Loucy (cell line): ENCODE measurements at regions not wholly inside any gene's neighbourhood (a gene's known extent, or its start where the extent isn't known, plus 50 kb on each side); places are given as distances from the start of the nearest gene placed in this dataset.

ENCODE experiments used
- H2AFZ ChIP-seq: fragments of 200-600 bp; sonication (generic); 2 replicates; pipeline ENCODE4 v1.6.0; 2016; ENCODE audit warnings: antibody characterized with exemption, mild to moderate bottlenecking, low read length, moderate library complexity
- H3F3A ChIP-seq: fragments of 200-600 bp; 2 replicates; pipeline ENCODE4 v1.6.0; 2016; ENCODE audit warnings: antibody characterized with exemption, low read depth, mild to moderate bottlenecking
- H3K27me3 ChIP-seq: fragments of 200-600 bp; sonication (generic); 2 replicates; pipeline ENCODE4 v1.6.1; 2014; ENCODE audit warnings: low read length, mild to moderate bottlenecking; ENCODE audit not compliant: insufficient read depth, poor library complexity, severe bottlenecking
- H3K36me3 ChIP-seq: fragments of 200-600 bp; sonication (generic); 2 replicates; pipeline ENCODE4 v1.6.1; 2016; ENCODE audit warnings: low read length; ENCODE audit not compliant: insufficient read depth
- H3K4me1 ChIP-seq: fragments of 200-600 bp; sonication (generic); 2 replicates; pipeline ENCODE4 v1.5.1; 2014; ENCODE audit warnings: low read length, mild to moderate bottlenecking; ENCODE audit not compliant: insufficient read depth, poor library complexity, severe bottlenecking
- H3K4me2 ChIP-seq: fragments of 200-600 bp; sonication (generic); 2 replicates; pipeline ENCODE4 v1.6.0; 2014; ENCODE audit warnings: antibody characterized with exemption, low read length, low read depth, mild to moderate bottlenecking; ENCODE audit not compliant: poor library complexity, severe bottlenecking
- H3K4me3 ChIP-seq: fragments of 200-600 bp; sonication (generic); 2 replicates; pipeline ENCODE4 v1.5.1; 2014; ENCODE audit warnings: low read length, mild to moderate bottlenecking, mixed read lengths; ENCODE audit not compliant: poor library complexity, severe bottlenecking
- H3K79me2 ChIP-seq: fragments of 200-600 bp; sonication (generic); 2 replicates; pipeline ENCODE4 v1.6.1; 2014; ENCODE audit warnings: low read length; ENCODE audit not compliant: insufficient read depth
- H3K9ac ChIP-seq: fragments of 200-600 bp; sonication (generic); 2 replicates; pipeline ENCODE4 v1.6.0; 2014; ENCODE audit warnings: mild to moderate bottlenecking, low read depth, low read length, moderate library complexity; ENCODE audit not compliant: poor library complexity, severe bottlenecking
- H3K9me2 ChIP-seq: fragments of 200-600 bp; sonication (generic); replicated peaks from 2 replicates; pipeline ENCODE4 v1.6.1; 2016; ENCODE audit warnings: low read depth, low read length, mixed read lengths
- H3K9me3 ChIP-seq: fragments of 200-600 bp; sonication (generic); 2 replicates; pipeline ENCODE4 v1.6.1; 2014; ENCODE audit warnings: mild to moderate bottlenecking, antibody characterized with exemption, low read length, low read depth; ENCODE audit not compliant: insufficient read depth
- H4K20me1 ChIP-seq: fragments of 200-600 bp; sonication (generic); 2 replicates; pipeline ENCODE4 v1.6.0; 2014; ENCODE audit warnings: antibody characterized with exemption, low read length, mild to moderate bottlenecking; ENCODE audit not compliant: insufficient read depth, poor library complexity, severe bottlenecking
- CTCF ChIP-seq: fragments of 200-600 bp; sonication (generic); conservative IDR thresholded peaks from 2 replicates; pipeline ENCODE4 v1.5.1; 2014; ENCODE audit warnings: mild to moderate bottlenecking, antibody characterized with exemption, low read length
- EZH2phosphoT487 ChIP-seq: fragments of 200-600 bp; IDR thresholded peaks from 2 replicates; pipeline ENCODE4 v1.6.1; 2018; ENCODE audit warnings: antibody characterized with exemption, mild to moderate bottlenecking, moderate library complexity, borderline replicate concordance

- Histone ChIP-seq H3K36me3 (no peaks in the 10 kb centered on the region), H3K4me3 (no peak overlapping the region), H3K9me3 (no peaks in the 10 kb centered on the region), H3F3A (no peaks in the 10 kb centered on the region), H4K20me1 (no peaks in the 10 kb centered on the region), H3K4me2 (no peak overlapping the region), H3K79me2 (no peaks in the 10 kb centered on the region), H3K4me1 (no peaks in the 10 kb centered on the region), H3K27me3 (no peaks in the 10 kb centered on the region), H2AFZ (no peak overlapping the region), H3K9ac (no peak overlapping the region), H3K9me2 (no peaks in the 10 kb centered on the region)
- TF ChIP-seq CTCF, result no peak
- no peak for TF ChIP-seq EZH2phosphoT487
Measured at GRCh38 chr3:117483839-117484238, 774.3 kb downstream of the TUSC7 start.

GRCh38 chr3:117485841-117486240 is 776.3 kb downstream of the TUSC7 start:
- H3K9me2 ChIP-seq, result no peaks in the 10 kb centered on the region
- no peak overlapping the region for H3K9ac ChIP-seq
- no peaks in the 10 kb centered on the region for H3K27me3 ChIP-seq
- no peaks in the 10 kb centered on the region for H3K4me1 ChIP-seq
- H2AFZ ChIP-seq, result no peak overlapping the region
- no peaks in the 10 kb centered on the region for H3K9me3 ChIP-seq
- H4K20me1 ChIP-seq, result no peaks in the 10 kb centered on the region
- H3K4me3 ChIP-seq, result no peak overlapping the region
- H3F3A ChIP-seq, result no peaks in the 10 kb centered on the region
- H3K79me2 ChIP-seq, result no peaks in the 10 kb centered on the region
- no peak overlapping the region for H3K4me2 ChIP-seq
- TF ChIP-seq EZH2phosphoT487 (no peak), CTCF (no peak)
- no peaks in the 10 kb centered on the region for H3K36me3 ChIP-seq

- Histone ChIP-seq H3K27me3 (no peaks in the 10 kb centered on the region), H3K4me2 (no peak overlapping the region), H3F3A (no peaks in the 10 kb centered on the region), H3K79me2 (no peaks in the 10 kb centered on the region), H2AFZ (no peak overlapping the region), H4K20me1 (no peaks in the 10 kb centered on the region), H3K9ac (no peak overlapping the region), H3K4me1 (no peaks in the 10 kb centered on the region), H3K4me3 (no peak overlapping the region), H3K9me2 (no peaks in the 10 kb centered on the region), H3K36me3 (no peaks in the 10 kb centered on the region), H3K9me3 (no peaks in the 10 kb centered on the region)
- no peak for TF ChIP-seq CTCF
- no peak for TF ChIP-seq EZH2phosphoT487
Measured at GRCh38 chr3:117486719-117487716, 777.4 kb downstream of the TUSC7 start.
